Activated T-cell treated with anti-CD3 and anti-CD28 coated beads, Interleukin-2, amount 50 U/mL, for 4 hours (primary cell): ENCODE measurements at regions not wholly inside any gene's neighbourhood (a gene's known extent, or its start where the extent isn't known, plus 50 kb on each side); places are given as distances from the start of the nearest gene placed in this dataset.

ENCODE experiments used
- ATAC-seq, 2 donors: fragments of 200-7000 bp; cut with Tn5 transposase; one replicate each; pipeline ENCODE4 v1.10.0; 2021
- DNase-seq: peaks from one replicate; pipeline ENCODE4 v3.0.0-alpha.2; 2020
- H3K27me3 Mint-ChIP-seq: one replicate; pipeline ENCODE4 v1.8.0; 2021; ENCODE audit warnings: low read depth, mixed read lengths
- H3K36me3 Mint-ChIP-seq: one replicate; pipeline ENCODE4 v1.8.0; 2022; ENCODE audit warnings: mixed read lengths; ENCODE audit not compliant: insufficient read depth
- H3K4me1 Mint-ChIP-seq: one replicate; pipeline ENCODE4 v1.8.0; 2021; ENCODE audit warnings: low read depth, mixed read lengths
- H3K4me3 Mint-ChIP-seq: one replicate; pipeline ENCODE4 v1.8.0; 2021; ENCODE audit warnings: mild to moderate bottlenecking, moderate library complexity, mixed read lengths
- H3K9me3 Mint-ChIP-seq: one replicate; pipeline ENCODE4 v1.8.0; 2021; ENCODE audit warnings: mixed read lengths

- Mint-ChIP-seq H3K9me3 (no peaks in the 10 kb centered on the region), H3K36me3 (no peaks in the 10 kb centered on the region), H3K27me3 (no peaks in the 10 kb centered on the region), H3K4me1 (peaks cover 13% of the 10 kb centered on the region), H3K4me3 (no peak overlapping the region)
- DNase-seq (no peak), ATAC-seq (no peak)
Measured at GRCh38 chr1:232470711-232471110, 159.2 kb downstream of the SIPA1L2 start.

- no peak for DNase-seq
- Mint-ChIP-seq H3K36me3 (peaks cover 8% of the 10 kb centered on the region), H3K9me3 (no peaks in the 10 kb centered on the region), H3K27me3 (no peaks in the 10 kb centered on the region), H3K4me1 (peaks cover 13% of the 10 kb centered on the region), H3K4me3 (no peak overlapping the region)
- ATAC-seq: no peak
Measured at GRCh38 chr1:232468249-232468648, 161.7 kb downstream of the SIPA1L2 start.

- ATAC-seq: no peak
Measured at GRCh38 chr1:232467073-232467760, 162.7 kb downstream of the SIPA1L2 start.

GRCh38 chr1:232464325-232464724 is 165.6 kb downstream of the SIPA1L2 start:
- Mint-ChIP-seq H3K4me3 (no peak overlapping the region), H3K4me1 (peaks cover 5% of the 10 kb centered on the region), H3K36me3 (peaks cover 8% of the 10 kb centered on the region), H3K9me3 (no peaks in the 10 kb centered on the region), H3K27me3 (no peaks in the 10 kb centered on the region)
- DNase-seq (no peak), ATAC-seq (no peak)

More at GRCh38 chr1:232467073-232467760, 162.7 kb downstream of the SIPA1L2 start:
- Mint-ChIP-seq H3K36me3 (peaks cover 8% of the 10 kb centered on the region), H3K27me3 (no peaks in the 10 kb centered on the region), H3K4me1 (peaks cover 13% of the 10 kb centered on the region), H3K9me3 (no peaks in the 10 kb centered on the region), H3K4me3 (no peak overlapping the region)
- no peak for DNase-seq

- peaks cover 9% of the 10 kb centered on the region for H3K4me1 Mint-ChIP-seq
- DNase-seq (no peak), ATAC-seq (no peak)
- H3K4me3 Mint-ChIP-seq: no peak overlapping the region
- no peaks in the 10 kb centered on the region for H3K9me3 Mint-ChIP-seq
- H3K27me3 Mint-ChIP-seq: no peaks in the 10 kb centered on the region
- H3K36me3 Mint-ChIP-seq: peaks cover 8% of the 10 kb centered on the region
Measured at GRCh38 chr1:232463225-232463624, 166.7 kb downstream of the SIPA1L2 start.

- no peak for ATAC-seq
- H3K27me3 Mint-ChIP-seq: no peaks in the 10 kb centered on the region
- peaks cover 8% of the 10 kb centered on the region for H3K36me3 Mint-ChIP-seq
- no peak overlapping the region for H3K4me3 Mint-ChIP-seq
- peaks cover 12% of the 10 kb centered on the region for H3K4me1 Mint-ChIP-seq
- H3K9me3 Mint-ChIP-seq: no peaks in the 10 kb centered on the region
- DNase-seq: no peak
Measured at GRCh38 chr1:232462213-232462612, 167.7 kb downstream of the SIPA1L2 start.

- Mint-ChIP-seq H3K4me3 (no peak overlapping the region), H3K4me1 (peaks cover 12% of the 10 kb centered on the region), H3K36me3 (peaks cover 5% of the 10 kb centered on the region), H3K27me3 (no peaks in the 10 kb centered on the region), H3K9me3 (no peaks in the 10 kb centered on the region)
- ATAC-seq (no peak), DNase-seq (no peak)
Measured at GRCh38 chr1:232459826-232460225, 170.1 kb downstream of the SIPA1L2 start.

- DNase-seq: no peak
- Mint-ChIP-seq H3K9me3 (no peaks in the 10 kb centered on the region), H3K27me3 (no peaks in the 10 kb centered on the region), H3K36me3 (peaks cover 2% of the 10 kb centered on the region), H3K4me3 (no peak overlapping the region), H3K4me1 (peaks cover 12% of the 10 kb centered on the region)
- peak in 1 of 2 donors; percentile 30 for ATAC-seq
Measured at GRCh38 chr1:232459087-232459486, 170.8 kb downstream of the SIPA1L2 start.

- Mint-ChIP-seq H3K36me3 (peaks cover 2% of the 10 kb centered on the region), H3K4me1 (peaks cover 12% of the 10 kb centered on the region), H3K9me3 (no peaks in the 10 kb centered on the region), H3K27me3 (no peaks in the 10 kb centered on the region), H3K4me3 (no peak overlapping the region)
- ATAC-seq (peak; percentile 70 to 86), DNase-seq (no peak)
Measured at GRCh38 chr1:232457595-232457994, 172.3 kb downstream of the SIPA1L2 start.

GRCh38 chr1:232456714-232457113 is 173.2 kb downstream of the SIPA1L2 start:
- Mint-ChIP-seq H3K4me1 (peaks cover 12% of the 10 kb centered on the region), H3K9me3 (no peaks in the 10 kb centered on the region), H3K27me3 (no peaks in the 10 kb centered on the region), H3K36me3 (peaks cover 2% of the 10 kb centered on the region), H3K4me3 (no peak overlapping the region)
- DNase-seq: no peak
- ATAC-seq: no peak

- H3K4me1 Mint-ChIP-seq: peaks cover 12% of the 10 kb centered on the region
- H3K4me3 Mint-ChIP-seq: no peak overlapping the region
- H3K27me3 Mint-ChIP-seq: no peaks in the 10 kb centered on the region
- H3K36me3 Mint-ChIP-seq: peaks cover 2% of the 10 kb centered on the region
- no peaks in the 10 kb centered on the region for H3K9me3 Mint-ChIP-seq
- ATAC-seq: no peak
- DNase-seq: no peak
Measured at GRCh38 chr1:232454227-232454886, 175.6 kb downstream of the SIPA1L2 start.

GRCh38 chr1:232452736-232453440 is 177.0 kb downstream of the SIPA1L2 start:
- Mint-ChIP-seq H3K4me1 (peaks cover 6% of the 10 kb centered on the region), H3K27me3 (no peaks in the 10 kb centered on the region), H3K9me3 (no peaks in the 10 kb centered on the region), H3K4me3 (no peak overlapping the region), H3K36me3 (peaks cover 2% of the 10 kb centered on the region)
- no peak for DNase-seq
- no peak for ATAC-seq

- Mint-ChIP-seq H3K27me3 (no peaks in the 10 kb centered on the region), H3K9me3 (no peaks in the 10 kb centered on the region), H3K36me3 (peaks cover 2% of the 10 kb centered on the region), H3K4me1 (no peaks in the 10 kb centered on the region), H3K4me3 (no peak overlapping the region)
- DNase-seq: no peak
- ATAC-seq: no peak
Measured at GRCh38 chr1:232452117-232452516, 177.8 kb downstream of the SIPA1L2 start.

- ATAC-seq: no peak
- Mint-ChIP-seq H3K27me3 (no peaks in the 10 kb centered on the region), H3K36me3 (peaks cover 2% of the 10 kb centered on the region)
Measured at GRCh38 chr1:232451506-232451905, 178.4 kb downstream of the SIPA1L2 start.

GRCh38 chr1:232450615-232451014 is 179.3 kb downstream of the SIPA1L2 start:
- H3K27me3 Mint-ChIP-seq: no peaks in the 10 kb centered on the region
- H3K4me3 Mint-ChIP-seq: no peak overlapping the region
- no peaks in the 10 kb centered on the region for H3K9me3 Mint-ChIP-seq
- no peak for DNase-seq
- no peaks in the 10 kb centered on the region for H3K4me1 Mint-ChIP-seq
- no peak for ATAC-seq
- H3K36me3 Mint-ChIP-seq: peaks cover 2% of the 10 kb centered on the region

More at GRCh38 chr1:232451506-232451905, 178.4 kb downstream of the SIPA1L2 start:
- Mint-ChIP-seq H3K9me3 (no peaks in the 10 kb centered on the region), H3K4me1 (no peaks in the 10 kb centered on the region), H3K4me3 (no peak overlapping the region)
- no peak for DNase-seq
